Testis (tissue), 2 donors: ENCODE measurements at regions not wholly inside any gene's neighbourhood (a gene's known extent, or its start where the extent isn't known, plus 50 kb on each side); places are given as distances from the start of the nearest gene placed in this dataset.

Experiments
- CTCF ChIP-seq, 3 experiments: fragments of 450-650 bp in 2 of 3; fragments of 200-600 bp in 1 of 3; sonication (generic) in 1 of 3; IDR thresholded peaks; one replicate each; pipeline ENCODE4 v1.5.1; 2016 to 2019; ENCODE audit warnings: antibody characterized with exemption in 3 of 3, mild to moderate bottlenecking in 2 of 3, moderate library complexity in 1 of 3
- POLR2A ChIP-seq: fragments of 450-650 bp; IDR thresholded peaks from one replicate; pipeline ENCODE4 v1.6.1; 2017; ENCODE audit warnings: antibody characterized with exemption, mild to moderate bottlenecking, moderate library complexity

GRCh38 chr10:120788771-120789170, 62.4 kb upstream of the WDR11 start:
- no peak for TF ChIP-seq CTCF (IDR thresholded peaks at IDR 0.05)
- no peak for TF ChIP-seq POLR2A
